ENCODE measurements at regions not wholly inside any gene's neighbourhood (a gene's known extent, or its start where the extent isn't known, plus 50 kb on each side); places are given as distances from the start of the nearest gene placed in this dataset.

DNA sequence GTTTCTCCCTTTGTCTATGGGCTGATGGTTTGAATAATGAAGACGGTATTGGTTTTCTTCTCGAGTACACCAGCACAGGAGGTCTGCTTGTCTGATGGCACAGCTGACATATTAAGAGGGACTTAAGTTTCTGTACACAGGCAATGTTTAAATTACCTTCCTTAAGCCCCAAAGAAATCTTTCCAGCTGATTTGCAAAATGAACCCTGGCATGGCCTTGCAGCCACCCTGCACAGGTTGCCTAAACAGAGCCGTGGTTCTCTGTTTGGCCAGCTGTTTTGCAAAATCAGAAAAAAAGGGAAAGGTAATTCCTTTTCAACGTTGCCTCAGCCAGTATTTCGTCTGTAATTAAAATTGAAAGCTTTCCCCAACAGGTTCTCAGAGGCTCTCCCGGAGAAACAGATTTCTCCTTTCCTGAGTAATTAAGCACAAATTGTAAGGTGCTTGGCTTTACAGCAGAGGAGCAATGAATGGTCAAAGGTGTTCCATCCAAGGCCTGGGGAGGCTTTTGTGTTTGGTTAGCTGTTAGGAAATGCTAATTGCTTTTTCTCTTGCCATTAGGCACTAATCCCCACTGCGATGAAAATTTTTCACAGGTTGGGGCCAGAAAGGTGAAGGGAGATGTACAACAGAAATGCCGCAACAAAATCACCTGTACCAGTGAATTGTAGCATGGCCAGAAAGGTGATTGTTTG is 138.9 kb downstream of the RASEF start:
- TF ChIP-seq, protein P1, sequence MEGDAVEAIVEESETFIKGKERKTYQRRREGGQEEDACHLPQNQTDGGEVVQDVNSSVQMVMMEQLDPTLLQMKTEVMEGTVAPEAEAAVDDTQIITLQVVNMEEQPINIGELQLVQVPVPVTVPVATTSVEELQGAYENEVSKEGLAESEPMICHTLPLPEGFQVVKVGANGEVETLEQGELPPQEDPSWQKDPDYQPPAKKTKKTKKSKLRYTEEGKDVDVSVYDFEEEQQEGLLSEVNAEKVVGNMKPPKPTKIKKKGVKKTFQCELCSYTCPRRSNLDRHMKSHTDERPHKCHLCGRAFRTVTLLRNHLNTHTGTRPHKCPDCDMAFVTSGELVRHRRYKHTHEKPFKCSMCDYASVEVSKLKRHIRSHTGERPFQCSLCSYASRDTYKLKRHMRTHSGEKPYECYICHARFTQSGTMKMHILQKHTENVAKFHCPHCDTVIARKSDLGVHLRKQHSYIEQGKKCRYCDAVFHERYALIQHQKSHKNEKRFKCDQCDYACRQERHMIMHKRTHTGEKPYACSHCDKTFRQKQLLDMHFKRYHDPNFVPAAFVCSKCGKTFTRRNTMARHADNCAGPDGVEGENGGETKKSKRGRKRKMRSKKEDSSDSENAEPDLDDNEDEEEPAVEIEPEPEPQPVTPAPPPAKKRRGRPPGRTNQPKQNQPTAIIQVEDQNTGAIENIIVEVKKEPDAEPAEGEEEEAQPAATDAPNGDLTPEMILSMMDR (conservative IDR thresholded peaks at IDR 0.05; ENCODE audit: low read depth, low read length), result no peak
- TF ChIP-seq EZH2 (IDR thresholded peaks at IDR 0.05; ENCODE audit: low read length, unreplicated experiment) (no peak), EZH2phosphoT487 (IDR thresholded peaks at IDR 0.05; ENCODE audit: borderline replicate concordance, low read length) (no peak)

Data from PC-3 (cell line).